ENCODE measurements at regions not wholly inside any gene's neighbourhood (a gene's known extent, or its start where the extent isn't known, plus 50 kb on each side); places are given as distances from the start of the nearest gene placed in this dataset.
"Not testable (repeated sequence)": the region's sequence is repeated elsewhere in the genome, so short reads cannot be mapped to it uniquely, and the experiment has no call there.

DNA sequence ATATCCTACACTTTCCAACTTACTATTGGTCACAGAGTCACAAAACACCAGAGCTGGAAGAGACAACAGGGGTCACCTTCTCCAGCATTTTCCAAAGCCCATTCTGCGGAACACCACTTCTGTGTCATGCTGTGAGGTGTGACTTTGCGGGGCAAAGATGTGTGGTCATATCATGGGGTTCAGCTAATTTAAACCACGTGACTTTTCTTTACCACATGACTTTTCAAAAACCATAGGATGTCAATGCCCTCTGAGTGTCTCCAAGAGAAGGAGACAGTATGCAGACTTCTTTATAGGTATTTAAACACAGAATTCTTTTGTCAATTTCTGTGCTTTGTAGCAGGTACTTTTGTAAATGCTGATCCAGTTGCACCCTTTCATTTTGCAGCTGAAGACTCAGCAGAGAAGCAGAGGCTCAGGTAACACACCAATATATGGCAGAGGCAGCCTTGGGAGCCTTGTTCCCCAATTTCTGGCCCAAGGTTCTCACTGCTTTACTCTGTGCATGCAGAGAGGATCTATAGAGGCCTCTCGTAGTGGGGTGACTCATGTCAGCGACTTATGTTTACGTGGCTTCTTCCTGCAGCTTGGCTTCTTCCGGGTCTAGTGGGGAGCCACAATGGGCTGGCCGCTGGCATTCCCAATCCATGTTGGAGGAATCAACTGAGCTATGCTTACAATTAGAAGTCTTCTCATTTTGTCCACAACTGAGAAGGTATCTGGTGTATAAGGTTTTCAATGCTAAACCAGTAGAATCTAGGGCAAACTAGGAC, 104.0 kb upstream of the RHOBTB1 start:
- DNase-seq (ENCODE audit: low spot score) = no peak

DNA sequence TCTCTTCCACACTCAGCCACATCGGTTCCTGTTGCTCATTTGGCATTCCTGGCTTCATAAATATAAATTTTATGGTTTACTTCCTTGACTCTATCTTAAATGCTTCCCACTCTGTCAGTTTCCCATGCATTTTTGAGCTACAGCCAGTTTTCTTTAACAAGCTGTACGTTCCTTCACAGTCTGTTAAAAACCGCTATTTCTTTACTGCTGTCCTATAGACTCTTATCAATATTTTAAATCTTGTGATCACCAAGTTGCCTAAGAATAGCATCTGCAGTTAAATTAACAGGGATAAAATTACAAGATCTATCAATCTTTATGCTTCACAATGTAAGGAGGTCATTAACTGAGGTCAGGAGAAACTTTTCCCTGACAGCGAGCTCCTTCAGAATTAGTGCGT, 103.1 kb upstream of the RHOBTB1 start:
- DNase-seq (ENCODE audit: low spot score) = no peak

DNA sequence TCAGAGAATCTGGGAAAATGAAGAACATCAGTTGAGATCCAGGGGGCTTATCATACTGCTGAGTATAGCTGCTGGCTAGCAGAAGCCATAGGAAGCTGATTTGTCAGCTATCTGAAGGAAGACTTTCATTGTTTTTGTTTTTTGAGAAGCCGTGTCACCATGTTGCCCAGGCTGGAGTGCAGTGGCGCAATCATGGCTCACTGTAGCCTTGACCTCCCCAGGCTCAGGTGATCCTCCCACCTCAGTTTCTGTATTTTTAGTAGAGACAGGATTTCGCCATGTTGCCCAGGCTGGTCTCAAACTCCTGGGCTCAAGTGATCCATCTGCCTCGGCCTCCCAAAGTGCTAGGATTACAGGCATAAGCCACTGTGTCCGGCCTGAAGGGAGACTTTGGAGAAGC, 101.5 kb upstream of the RHOBTB1 start:
- not testable (repeated sequence) for DNase-seq (ENCODE audit: low spot score)

DNA sequence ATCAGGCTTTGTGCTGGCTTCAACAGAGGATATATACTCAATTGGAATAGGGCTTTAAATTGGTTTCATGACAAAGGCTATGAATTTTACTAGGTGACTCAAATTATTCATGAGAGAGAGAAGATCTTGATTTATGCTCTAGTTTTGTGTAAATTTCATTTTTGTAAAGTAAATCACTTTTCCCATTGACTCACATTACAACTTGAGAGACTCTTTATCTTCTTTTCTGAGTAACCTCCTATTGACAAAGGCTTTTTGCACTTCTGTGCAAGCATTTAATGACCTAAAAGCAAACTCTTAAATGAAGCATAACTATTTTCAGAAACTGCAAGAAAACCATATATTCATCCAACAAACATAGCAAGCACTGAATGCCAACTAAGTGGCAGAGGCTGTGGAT, 98.5 kb upstream of the RHOBTB1 start:
- DNase-seq (ENCODE audit: low spot score) = no peak

DNA sequence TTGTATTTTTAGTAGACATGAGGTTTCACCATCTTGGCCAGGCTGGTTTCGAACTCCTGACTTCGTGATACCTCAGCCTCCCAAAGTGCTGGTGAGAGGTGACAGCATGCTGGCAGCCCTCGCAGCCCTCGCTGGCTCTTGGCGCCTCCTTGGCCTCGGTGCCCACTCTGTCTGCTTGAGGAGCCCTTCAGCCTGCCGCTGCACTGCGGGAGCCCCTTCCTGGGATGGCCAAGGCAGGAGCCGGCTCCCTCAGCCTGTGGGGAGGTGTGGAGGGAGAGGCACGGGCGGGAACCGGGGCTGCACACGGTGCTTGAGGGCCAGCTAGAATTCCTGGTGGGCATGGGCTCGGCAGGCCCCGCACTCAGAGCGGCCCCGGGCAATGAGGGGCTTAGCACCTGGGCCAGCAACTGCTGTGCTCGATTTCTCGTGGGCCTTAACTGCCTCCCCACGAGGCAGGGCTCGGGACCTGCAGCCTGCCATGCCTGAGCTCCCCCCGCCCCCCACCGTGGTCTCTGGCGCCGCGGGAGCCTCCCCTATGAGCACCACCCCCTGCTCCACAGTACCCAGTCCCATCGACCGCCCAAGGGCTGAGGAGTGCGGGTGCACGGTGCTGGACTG, 96.5 kb upstream of the RHOBTB1 start:
- DNase-seq (ENCODE audit: low spot score) = no peak

DNA sequence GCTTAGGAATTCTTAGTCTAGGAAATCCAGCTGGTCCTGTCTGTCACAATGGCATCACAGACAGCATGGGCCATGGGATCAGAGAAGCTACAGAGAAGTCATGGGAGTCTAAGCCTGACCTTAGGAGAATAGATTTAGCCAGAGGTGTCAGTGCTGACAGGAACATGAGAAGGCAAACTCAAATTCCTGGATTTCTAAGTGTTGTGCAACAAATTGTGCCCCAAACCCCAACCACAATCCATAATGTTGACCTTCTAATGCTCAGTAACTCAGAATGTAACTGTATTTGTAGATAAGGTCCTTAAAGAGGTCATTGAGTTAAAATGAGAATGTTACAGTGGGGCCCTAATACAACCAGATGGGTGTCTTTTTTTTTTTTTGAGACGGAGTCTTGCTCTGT, 95.9 kb upstream of the RHOBTB1 start:
- DNase-seq (ENCODE audit: low spot score) = no peak

DNA sequence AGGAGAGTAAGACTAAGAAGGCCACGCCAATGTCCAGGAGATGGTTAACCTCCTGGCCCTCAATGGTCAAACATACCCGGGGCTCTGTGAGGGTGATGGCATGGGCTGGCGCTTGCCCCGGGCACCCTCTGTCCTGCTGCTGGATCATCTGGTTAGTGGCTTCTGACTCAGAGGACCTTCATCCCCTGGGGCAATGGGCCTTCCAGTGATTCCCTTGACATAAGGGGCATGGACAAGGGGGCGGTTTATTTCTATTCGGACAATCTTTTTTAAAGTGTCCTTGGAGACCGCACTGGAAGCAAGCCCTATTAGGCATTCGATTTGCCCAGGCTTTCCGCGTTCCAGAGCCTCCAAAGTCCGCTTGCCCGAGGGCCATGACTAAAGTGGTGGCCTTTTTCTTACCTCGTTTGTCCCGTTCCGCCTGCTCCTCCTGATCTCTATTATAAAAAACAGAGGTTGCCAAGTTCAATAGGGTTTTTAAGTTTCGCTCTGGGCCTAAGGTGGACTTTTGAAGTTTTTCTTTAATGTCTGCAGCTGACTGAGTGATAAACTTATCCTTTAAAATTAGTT, 93.4 kb upstream of the RHOBTB1 start:
- not testable (repeated sequence) for DNase-seq (ENCODE audit: low spot score)

DNA sequence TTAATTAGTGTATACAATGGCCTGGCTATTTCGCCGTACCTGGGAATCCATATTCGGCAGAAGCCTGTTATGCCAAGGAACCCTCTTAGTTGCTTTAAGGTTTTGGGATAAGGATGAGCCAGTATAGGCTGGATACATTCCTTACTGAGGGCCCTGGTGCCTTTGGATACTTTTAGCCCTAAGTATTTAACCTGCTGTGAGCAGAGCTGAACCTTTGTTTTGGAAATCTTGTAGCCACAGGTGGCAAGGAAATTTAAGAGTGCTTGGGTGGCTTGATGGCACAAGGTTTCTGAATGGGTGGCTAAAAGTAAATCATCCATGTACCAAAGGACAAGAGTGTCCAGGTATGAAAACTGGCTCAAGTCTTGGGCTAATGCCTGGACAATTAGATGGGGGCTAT, 92.2 kb upstream of the RHOBTB1 start:
- DNase-seq (ENCODE audit: low spot score) = not testable (repeated sequence)

DNA sequence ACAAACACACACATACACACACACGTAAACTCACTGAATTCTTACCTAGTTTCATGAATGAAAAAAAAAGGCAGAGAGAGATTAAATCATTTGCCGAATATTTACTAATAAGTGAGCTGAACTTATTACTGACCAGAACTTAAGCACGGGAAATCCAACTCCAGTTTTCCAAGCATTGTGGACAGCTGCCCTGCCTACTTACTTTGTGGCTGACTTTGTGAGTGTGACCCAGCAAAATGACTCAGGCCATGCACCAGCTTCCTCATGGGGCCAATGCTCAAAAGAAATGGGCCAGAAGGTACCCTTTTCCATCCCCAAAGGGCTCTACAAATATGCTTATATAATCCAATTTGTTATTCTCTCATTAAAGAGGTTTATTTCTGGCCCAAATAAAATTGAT, 87.4 kb upstream of the RHOBTB1 start:
- DNase-seq (ENCODE audit: low spot score) = no peak

DNA sequence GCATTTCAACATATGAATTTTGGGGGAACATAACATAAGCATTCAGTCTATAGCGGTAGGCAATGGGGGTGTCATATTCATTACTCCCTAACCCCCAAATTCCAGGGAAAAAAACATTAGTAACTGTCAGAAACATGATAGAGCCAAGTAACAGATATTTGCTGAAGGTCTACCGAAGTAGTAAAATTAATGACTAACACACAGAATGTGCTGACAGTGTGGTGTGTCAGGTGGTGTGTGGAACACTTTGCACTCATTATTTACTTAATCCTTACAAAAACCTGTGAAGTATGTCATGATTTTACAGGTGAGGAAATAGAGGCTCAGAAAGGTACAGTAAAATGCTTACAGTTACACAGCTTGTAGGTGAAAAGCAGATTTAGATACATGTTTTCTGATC, 85.4 kb upstream of the RHOBTB1 start:
- no peak for DNase-seq (ENCODE audit: low spot score)

DNA sequence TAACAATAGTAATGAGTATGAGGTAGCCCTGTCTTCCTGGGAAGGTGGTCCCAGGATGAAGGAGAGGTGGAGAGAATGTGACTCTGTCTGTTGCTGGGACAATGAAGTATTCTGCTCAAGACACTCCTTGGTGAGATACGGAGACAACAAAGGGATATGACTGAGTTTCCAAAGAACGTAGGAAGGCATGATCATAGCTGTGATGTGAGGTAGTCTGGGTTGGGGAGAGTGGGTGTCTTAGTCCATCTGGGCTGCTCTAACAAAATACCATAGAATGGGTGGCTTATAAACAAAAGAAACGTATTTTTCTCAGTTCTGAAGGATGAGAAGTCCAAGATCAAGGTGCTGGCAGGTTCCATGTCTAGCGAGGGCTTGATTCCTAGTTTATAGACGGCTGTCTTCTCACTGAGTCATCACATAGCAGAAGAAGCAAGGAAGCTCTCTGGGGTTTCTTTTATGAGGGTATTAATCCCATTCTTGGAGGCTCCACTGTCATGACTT, 84.9 kb upstream of the RHOBTB1 start:
- DNase-seq (ENCODE audit: low spot score) = no peak

DNA sequence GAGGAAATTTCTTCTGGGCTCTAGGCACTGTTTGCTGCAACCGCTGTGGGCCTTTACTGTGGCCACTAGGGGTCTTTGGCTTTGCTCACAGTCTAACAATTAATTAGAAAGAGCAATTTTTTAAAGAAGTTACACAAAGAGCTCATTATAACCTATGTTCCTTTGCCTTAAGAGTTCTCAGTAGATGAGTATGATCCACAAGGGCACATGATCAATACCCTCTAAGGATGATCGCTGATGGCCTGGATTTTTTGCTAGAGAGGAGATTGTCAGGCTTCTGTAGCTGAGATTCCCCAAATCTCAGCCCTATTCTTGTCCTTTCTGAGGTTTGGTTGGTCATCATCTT, 80.8 kb upstream of the RHOBTB1 start:
- no peak for DNase-seq (ENCODE audit: low spot score)

DNA sequence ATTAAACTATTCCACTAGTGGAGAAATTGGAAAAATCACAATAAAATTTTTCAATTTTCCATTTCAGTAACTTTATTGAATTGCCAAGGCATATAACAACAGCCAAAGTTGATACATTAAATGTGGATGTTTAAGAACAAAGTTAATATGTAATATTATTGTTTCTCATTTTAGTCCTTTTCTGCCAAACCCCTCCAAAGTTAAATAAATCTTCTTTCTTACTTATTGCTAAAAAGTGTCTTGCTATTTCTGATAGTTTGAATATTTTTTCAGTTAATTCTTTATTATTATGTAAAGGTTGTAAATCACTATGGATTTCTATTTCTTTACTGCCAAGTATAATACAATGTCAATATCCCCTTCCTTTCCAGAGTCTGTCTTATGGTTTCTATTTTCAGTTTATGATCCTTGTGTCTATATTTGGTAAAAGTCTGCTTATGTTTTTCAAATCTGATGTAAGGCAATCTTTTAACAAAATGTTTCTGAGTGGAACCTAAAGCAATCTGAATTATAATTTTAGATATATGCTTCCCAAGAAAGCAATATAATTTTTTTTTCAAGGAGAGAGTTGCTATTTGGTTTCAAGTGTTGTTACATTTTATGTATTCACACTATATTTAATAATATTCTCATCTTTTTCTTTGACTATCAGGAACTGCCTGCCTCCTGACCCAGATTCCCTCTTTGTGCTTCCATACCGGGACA, 80.3 kb upstream of the RHOBTB1 start:
- DNase-seq (ENCODE audit: low spot score) = no peak

DNA sequence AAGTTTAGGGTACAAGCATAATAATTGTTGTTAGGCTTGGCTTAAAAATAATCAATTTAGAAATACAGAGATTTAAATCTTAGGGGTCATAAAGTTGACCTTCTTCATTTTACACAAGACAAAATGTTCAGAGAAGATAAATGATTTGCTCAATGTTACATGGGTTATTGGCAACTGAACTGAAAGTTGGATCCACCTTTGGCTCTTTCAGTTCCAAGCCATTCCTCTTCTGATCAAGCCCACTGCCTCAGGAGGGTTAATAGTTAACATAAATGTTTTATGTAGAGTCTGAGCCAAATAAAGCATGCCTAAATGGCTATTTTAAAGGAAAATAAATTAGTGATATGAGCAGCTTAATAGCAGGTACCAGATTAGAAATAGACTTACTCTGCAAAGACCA, 79.1 kb upstream of the RHOBTB1 start:
- no peak for DNase-seq (ENCODE audit: low spot score)

DNA sequence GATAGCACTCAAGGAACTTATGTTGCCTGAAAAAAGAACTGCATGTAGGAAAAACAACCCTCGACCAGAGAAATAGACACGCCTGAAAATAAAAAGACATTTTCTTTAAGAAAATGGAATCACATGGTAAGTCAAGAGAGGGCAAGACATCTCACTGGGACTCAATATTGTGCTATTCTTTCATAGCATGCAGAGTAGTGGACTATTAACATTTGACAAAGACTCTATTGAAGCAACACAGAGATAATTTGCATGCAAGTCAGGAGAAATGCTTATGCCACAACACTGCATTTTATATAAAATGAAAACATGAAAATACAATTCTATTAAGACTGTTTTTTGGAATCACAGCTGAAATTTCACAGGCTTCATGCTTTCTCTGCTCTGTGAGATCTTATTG, 77.9 kb upstream of the RHOBTB1 start:
- DNase-seq (ENCODE audit: low spot score) = no peak

DNA sequence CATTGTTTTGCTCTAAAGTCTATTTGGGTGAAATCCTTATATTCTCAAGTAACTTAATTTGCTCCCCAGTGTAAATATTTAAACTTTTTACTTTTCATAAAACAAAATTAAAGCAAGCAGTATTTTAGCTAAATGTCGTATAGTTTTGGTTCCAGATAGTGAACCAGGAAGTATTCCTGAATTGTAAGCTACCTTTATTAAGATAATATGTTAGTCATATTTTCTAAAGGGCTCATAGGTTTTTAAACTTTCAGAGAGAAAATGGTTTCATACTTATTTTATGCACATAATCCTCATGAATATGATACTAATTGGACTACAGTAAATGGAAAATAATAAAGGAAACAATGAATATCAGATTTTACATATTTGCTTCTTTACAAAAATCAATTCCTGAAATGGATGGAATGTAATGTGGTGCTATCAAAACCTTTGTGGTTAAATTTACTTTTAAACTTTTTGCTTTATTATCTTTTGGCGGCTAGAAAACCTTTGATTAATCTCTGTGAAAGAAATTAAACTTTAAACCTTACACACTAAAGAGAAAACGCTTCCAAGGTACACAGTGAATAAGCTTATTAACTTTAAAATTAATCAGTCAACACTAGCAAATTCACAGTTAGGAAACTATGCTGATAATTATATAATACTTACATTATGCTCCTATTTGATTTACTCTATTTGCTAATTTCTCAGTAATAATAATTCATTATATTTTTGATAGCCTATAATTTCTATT, 76.6 kb upstream of the RHOBTB1 start:
- no peak for DNase-seq (ENCODE audit: low spot score)

DNA sequence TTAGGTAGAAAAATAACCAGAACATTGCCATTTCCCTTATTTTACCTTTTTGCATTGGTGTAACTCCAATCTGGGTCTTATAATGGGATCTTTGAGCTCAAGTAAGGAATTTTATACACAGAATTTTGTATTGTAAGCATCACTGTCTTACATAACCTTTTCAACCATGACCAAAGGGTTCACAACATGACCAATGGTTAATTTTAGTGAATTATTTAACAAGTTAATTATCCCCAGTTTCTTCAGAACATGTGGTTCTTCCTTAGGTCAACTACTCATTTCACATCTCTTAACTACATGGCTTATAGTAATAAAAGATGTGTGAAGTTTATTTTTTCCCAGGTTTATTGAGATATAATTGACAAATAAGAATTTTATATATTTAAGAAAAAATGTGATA, 74.2 kb upstream of the RHOBTB1 start:
- DNase-seq (ENCODE audit: low spot score) = no peak

DNA sequence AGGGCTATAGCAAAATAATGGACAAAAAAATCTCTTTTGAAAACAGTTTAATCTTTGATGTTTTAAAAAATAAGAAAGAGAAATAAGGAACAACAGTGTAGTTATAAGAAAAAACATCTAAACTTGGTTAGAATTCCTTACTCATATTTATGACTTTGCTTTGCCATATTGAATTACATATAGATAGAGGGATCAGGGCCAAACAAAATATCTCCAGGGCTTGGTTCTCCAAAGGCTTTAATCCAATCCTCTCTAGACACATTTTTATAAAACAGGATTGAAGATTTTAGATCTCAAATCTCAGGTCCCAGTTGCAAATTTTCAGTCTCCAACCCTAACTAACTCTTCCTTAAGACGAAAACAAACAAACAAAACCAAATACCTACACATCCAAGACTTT, 72.6 kb upstream of the RHOBTB1 start:
- DNase-seq (ENCODE audit: low spot score) = no peak

DNA sequence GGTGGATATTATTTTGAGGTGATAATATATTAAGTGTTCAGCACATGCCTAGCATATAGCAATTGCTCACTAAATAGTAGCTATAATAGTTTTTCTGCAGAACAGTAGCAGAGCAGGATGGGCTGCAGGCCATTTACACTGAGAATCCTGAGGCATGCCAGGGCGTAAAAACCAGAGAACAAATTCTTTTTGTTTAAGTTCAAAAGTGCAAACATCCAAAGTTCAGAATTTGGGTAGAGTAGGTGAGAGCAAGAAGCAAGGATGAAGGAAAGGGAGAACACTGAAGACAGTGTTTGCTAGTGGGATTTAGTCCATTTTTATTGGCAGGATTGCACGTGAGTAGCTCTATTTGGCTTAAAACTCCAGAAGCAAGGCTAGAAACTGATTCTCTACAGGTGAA, 72.0 kb upstream of the RHOBTB1 start:
- no peak for DNase-seq (ENCODE audit: low spot score)

DNA sequence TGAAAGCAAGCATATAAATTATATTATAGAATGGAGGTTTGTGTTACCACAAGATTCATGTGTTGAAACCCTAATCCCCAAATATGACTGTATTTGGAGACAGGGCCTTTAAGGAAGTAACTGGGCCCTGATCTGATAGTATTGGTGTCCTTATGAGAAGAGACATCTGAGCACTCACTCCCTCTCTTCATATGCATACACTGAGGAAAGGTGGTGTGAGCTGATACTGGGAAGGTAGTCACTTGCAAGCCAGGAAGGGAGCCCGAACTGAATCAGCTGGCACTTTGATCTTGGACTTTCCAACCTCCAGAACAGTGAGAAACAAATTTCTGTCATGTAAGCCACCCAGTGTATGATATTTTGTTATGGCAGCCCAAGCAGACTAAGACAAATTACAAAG, 66.9 kb upstream of the RHOBTB1 start:
- DNase-seq (ENCODE audit: low spot score) = no peak

DNA sequence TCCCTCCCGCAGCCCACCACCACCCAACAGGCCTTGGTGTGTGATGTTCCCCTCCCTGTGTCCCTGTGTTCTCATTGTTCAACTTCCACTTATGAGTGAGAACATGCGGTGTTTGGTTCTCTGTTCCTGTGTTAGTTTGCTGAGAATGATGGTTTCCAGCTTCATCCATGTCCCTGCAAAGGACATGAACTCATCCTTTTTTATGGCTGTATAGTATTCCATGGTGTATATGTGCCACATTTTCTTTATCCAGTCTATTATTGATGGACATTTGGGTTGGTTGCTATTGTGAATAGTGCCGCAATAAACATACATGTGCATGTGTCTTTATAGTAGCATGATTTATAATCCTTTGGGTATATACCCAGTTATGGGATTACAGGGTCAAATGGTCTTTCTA, 59.1 kb upstream of the RHOBTB1 start:
- DNase-seq (ENCODE audit: low spot score) = not testable (repeated sequence)

DNA sequence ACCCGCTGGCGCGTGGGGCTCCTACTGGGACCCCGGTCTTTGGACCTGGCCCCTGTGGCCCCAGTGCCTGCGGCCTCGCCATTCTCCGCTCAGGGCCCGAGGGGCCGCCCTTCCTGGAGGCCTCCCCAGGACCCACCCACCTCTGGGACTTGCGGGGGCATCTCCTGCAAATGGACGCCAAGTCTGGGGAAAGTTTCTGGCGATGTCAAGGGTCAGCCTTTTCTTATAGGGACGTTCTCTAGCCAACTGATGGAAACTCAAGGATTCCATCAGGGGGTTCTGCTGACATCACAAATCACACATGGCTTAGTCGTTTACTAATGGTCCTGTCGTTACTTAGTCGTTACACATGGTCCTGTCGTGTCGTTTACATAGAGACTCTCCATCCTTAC, 57.7 kb upstream of the RHOBTB1 start:
- DNase-seq (ENCODE audit: low spot score) = no peak
